GM12891 (cell line): ENCODE measurements at regions not wholly inside any gene's neighbourhood (a gene's known extent, or its start where the extent isn't known, plus 50 kb on each side); places are given as distances from the start of the nearest gene placed in this dataset.
"Not testable (repeated sequence)": the region's sequence is repeated elsewhere in the genome, so short reads cannot be mapped to it uniquely, and the experiment has no call there.

Experiments
- PAX5 ChIP-seq: IDR thresholded peaks from 2 replicates; pipeline ENCODE4 v1.6.1; 2011; ENCODE audit warnings: low read length, moderate library complexity, mild to moderate bottlenecking; ENCODE audit not compliant: insufficient read depth, severe bottlenecking
- POLR2A ChIP-seq: IDR thresholded peaks from 2 replicates; pipeline ENCODE4 v1.6.1; 2011; ENCODE audit warnings: low read depth, low read length, control low read depth
- POLR2AphosphoS5 ChIP-seq: IDR thresholded peaks from 2 replicates; pipeline ENCODE4 v1.6.1; 2011; ENCODE audit warnings: low read depth, low read length, control low read depth
- POU2F2 ChIP-seq: IDR thresholded peaks from 2 replicates; pipeline ENCODE4 v1.6.1; 2011; ENCODE audit warnings: low read depth, mild to moderate bottlenecking, control low read depth, low read length, moderate library complexity
- SPI1 ChIP-seq: IDR thresholded peaks from 2 replicates; pipeline ENCODE4 v1.6.1; 2011; ENCODE audit warnings: low read depth, low read length, control low read depth
- TAF1 ChIP-seq: IDR thresholded peaks from 2 replicates; pipeline ENCODE4 v1.6.1; 2011; ENCODE audit warnings: low read depth, low read length, control low read depth

GRCh38 chr13:94786246-94786645, 73.9 kb upstream of the SOX21 start:
- not testable (repeated sequence) for TF ChIP-seq POLR2A, POLR2AphosphoS5, PAX5, SPI1, TAF1, POU2F2
